ENCODE measurements at regions not wholly inside any gene's neighbourhood (a gene's known extent, or its start where the extent isn't known, plus 50 kb on each side); places are given as distances from the start of the nearest gene placed in this dataset.
"Not testable (repeated sequence)": the region's sequence is repeated elsewhere in the genome, so short reads cannot be mapped to it uniquely, and the experiment has no call there.

GRCh38 chr4:64969081-64969480 lies 559.8 kb upstream of the TECRL start:
- no peak for DNase-seq (ENCODE audit: low read depth)

- no peak for DNase-seq (ENCODE audit: low read depth)
Observed at GRCh38 chr4:64967286-64967685, 558.0 kb upstream of the TECRL start.

- DNase-seq (ENCODE audit: low read depth) = no peak
Observed at GRCh38 chr4:64960516-64960915, 551.3 kb upstream of the TECRL start.

GRCh38 chr4:64940698-64941097 lies 531.4 kb upstream of the TECRL start:
- DNase-seq (ENCODE audit: low read depth) = no peak

- DNase-seq (ENCODE audit: low read depth) = no peak
Observed at GRCh38 chr4:64935469-64936001, 526.3 kb upstream of the TECRL start.

GRCh38 chr4:64911846-64912245 lies 502.6 kb upstream of the TECRL start:
- no peak for DNase-seq (ENCODE audit: low read depth)

GRCh38 chr4:64903986-64904385 lies 494.7 kb upstream of the TECRL start:
- DNase-seq (ENCODE audit: low read depth) = no peak

GRCh38 chr4:64899563-64899962 lies 490.3 kb upstream of the TECRL start:
- DNase-seq (ENCODE audit: low read depth) = no peak

- not testable (repeated sequence) for DNase-seq (ENCODE audit: low read depth)
Observed at GRCh38 chr4:64899030-64899429, 489.8 kb upstream of the TECRL start.

- DNase-seq (ENCODE audit: low read depth) = no peak
Observed at GRCh38 chr4:64897683-64898082, 488.4 kb upstream of the TECRL start.

GRCh38 chr4:64895031-64895430 lies 485.8 kb upstream of the TECRL start:
- DNase-seq (ENCODE audit: low read depth) = no peak

- no peak for DNase-seq (ENCODE audit: low read depth)
Observed at GRCh38 chr4:64893205-64893604, 484.0 kb upstream of the TECRL start.

- no peak for DNase-seq (ENCODE audit: low read depth)
Observed at GRCh38 chr4:64889906-64890610, 480.8 kb upstream of the TECRL start.

GRCh38 chr4:64883087-64883807 lies 474.0 kb upstream of the TECRL start:
- no peak for DNase-seq (ENCODE audit: low read depth)

- DNase-seq (ENCODE audit: low read depth) = no peak
Observed at GRCh38 chr4:64882311-64883086, 473.2 kb upstream of the TECRL start.

- no peak for DNase-seq (ENCODE audit: low read depth)
Observed at GRCh38 chr4:64880557-64880956, 471.3 kb upstream of the TECRL start.

GRCh38 chr4:64876021-64876420 lies 466.8 kb upstream of the TECRL start:
- DNase-seq (ENCODE audit: low read depth) = no peak

- DNase-seq (ENCODE audit: low read depth) = no peak
Observed at GRCh38 chr4:64870558-64870957, 461.3 kb upstream of the TECRL start.

GRCh38 chr4:64857815-64858214 lies 448.6 kb upstream of the TECRL start:
- no peak for DNase-seq (ENCODE audit: low read depth)

- no peak for DNase-seq (ENCODE audit: low read depth)
Observed at GRCh38 chr4:64857198-64857597, 447.9 kb upstream of the TECRL start.

- DNase-seq (ENCODE audit: low read depth) = no peak
Observed at GRCh38 chr4:64846417-64846816, 437.2 kb upstream of the TECRL start.

GRCh38 chr4:64829749-64830148 lies 420.5 kb upstream of the TECRL start:
- no peak for DNase-seq (ENCODE audit: low read depth)

GRCh38 chr4:64824591-64824990 lies 415.3 kb upstream of the TECRL start:
- DNase-seq (ENCODE audit: low read depth) = no peak

All from CMK (cell line).